CD14-positive monocyte (primary cell): ENCODE measurements at regions not wholly inside any gene's neighbourhood (a gene's known extent, or its start where the extent isn't known, plus 50 kb on each side); places are given as distances from the start of the nearest gene placed in this dataset.

Experiments
- DNase-seq, 3 donors: peaks; one replicate each; pipeline ENCODE4 v3.0.0-alpha.2; 2011 to 2022
- H2AFZ ChIP-seq: 2 replicates; pipeline ENCODE4 v1.6.0; 2012; ENCODE audit warnings: mild to moderate bottlenecking, low read depth, low read length, inconsistent platforms; ENCODE audit not compliant: insufficient read depth, poor library complexity, severe bottlenecking
- H3K27ac ChIP-seq, 2 donors: 1 replicate in 1 of 2; 2 replicates in 1 of 2; pipeline ENCODE4 v1.5.1; 2012 to 2013; ENCODE audit warnings: low read length in 2 of 2, control low read depth in 1 of 2, inconsistent platforms in 1 of 2, low read depth in 1 of 2, mild to moderate bottlenecking in 1 of 2
- H3K27me3 ChIP-seq, 2 donors: one replicate each; pipeline versions ENCODE4 v1.6.0 to v1.6.1; 2011 to 2013; ENCODE audit warnings: low read length in 2 of 2; ENCODE audit not compliant: control insufficient read depth in 2 of 2, insufficient read depth in 2 of 2
- H3K36me3 ChIP-seq, 2 donors: replicated peaks in 1 of 2; 1 replicate in 1 of 2; 2 replicates in 1 of 2; pipeline versions ENCODE4 v1.5.1 to v1.6.1; 2012 to 2013; ENCODE audit warnings: low read length in 2 of 2, control low read depth in 1 of 2, inconsistent platforms in 1 of 2, mild to moderate bottlenecking in 1 of 2; ENCODE audit not compliant: insufficient read depth in 2 of 2, control insufficient read depth in 1 of 2
- H3K4me1 ChIP-seq, 2 donors: 1 replicate in 1 of 2; 2 replicates in 1 of 2; pipeline versions ENCODE4 v1.5.1 to v1.6.1; 2012 to 2013; ENCODE audit warnings: low read length in 2 of 2, control low read depth in 1 of 2, inconsistent platforms in 1 of 2, mild to moderate bottlenecking in 1 of 2, moderate library complexity in 1 of 2; ENCODE audit not compliant: insufficient read depth in 2 of 2, control insufficient read depth in 1 of 2
- H3K4me2 ChIP-seq: replicated peaks from 2 replicates; pipeline ENCODE3; 2012; ENCODE audit warnings: low read length, moderate library complexity, mild to moderate bottlenecking; ENCODE audit not compliant: poor library complexity, severe bottlenecking; ENCODE audit errors: extremely low read depth
- H3K4me3 ChIP-seq, 3 experiments: fragments of 200-600 bp in 1 of 3; sonication (generic) in 1 of 3; replicated peaks in 1 of 3; 1 replicate in 2 of 3; 2 replicates in 1 of 3; pipeline ENCODE4 v1.5.1; 2011 to 2013; ENCODE audit warnings: low read length in 3 of 3, mild to moderate bottlenecking in 3 of 3, control low read depth in 2 of 3, low read depth in 2 of 3, inconsistent platforms in 1 of 3, moderate library complexity in 1 of 3
- H3K79me2 ChIP-seq: 2 replicates; pipeline ENCODE4 v1.6.0; 2012; ENCODE audit warnings: mild to moderate bottlenecking, control low read depth, inconsistent platforms, low read length, moderate library complexity; ENCODE audit not compliant: insufficient read depth
- H3K9ac ChIP-seq: 2 replicates; pipeline ENCODE4 v1.6.0; 2017; ENCODE audit warnings: low read length, mild to moderate bottlenecking; ENCODE audit not compliant: insufficient read depth, poor library complexity, severe bottlenecking
- H3K9me3 ChIP-seq, 2 donors: replicated peaks in 1 of 2; 1 replicate in 1 of 2; 2 replicates in 1 of 2; pipeline versions ENCODE4 v1.5.1 to v1.6.1; 2012 to 2013; ENCODE audit warnings: low read length in 2 of 2, control low read depth in 1 of 2; ENCODE audit not compliant: control insufficient read depth in 1 of 2, insufficient read depth in 1 of 2
- H4K20me1 ChIP-seq: 2 replicates; pipeline ENCODE4 v1.6.0; 2012; ENCODE audit warnings: mild to moderate bottlenecking, low read length, control low read depth, moderate library complexity; ENCODE audit not compliant: insufficient read depth
- H3K27ac Mint-ChIP-seq, 7 donors: one replicate each; pipeline ENCODE4 v1.8.0; 2020; ENCODE audit warnings: mild to moderate bottlenecking in 7 of 7, mixed read lengths in 7 of 7, moderate library complexity in 6 of 7, inconsistent platforms in 2 of 7
- H3K27me3 Mint-ChIP-seq, 3 donors: one replicate each; pipeline ENCODE4 v1.8.0; 2021 to 2022; ENCODE audit warnings: low read depth in 3 of 3, mild to moderate bottlenecking in 3 of 3, mixed read lengths in 3 of 3, moderate library complexity in 3 of 3, inconsistent platforms in 1 of 3
- H3K36me3 Mint-ChIP-seq, 2 donors: one replicate each; pipeline ENCODE4 v1.8.0; 2020; ENCODE audit warnings: mixed read lengths in 2 of 2, inconsistent platforms in 1 of 2, mild to moderate bottlenecking in 1 of 2
- H3K4me1 Mint-ChIP-seq: one replicate; pipeline ENCODE4 v1.8.0; 2020; ENCODE audit warnings: mild to moderate bottlenecking, mixed read lengths
- H3K4me3 Mint-ChIP-seq, 2 donors: one replicate each; pipeline ENCODE4 v1.8.0; 2020; ENCODE audit warnings: mild to moderate bottlenecking in 2 of 2, mixed read lengths in 2 of 2, moderate library complexity in 1 of 2
- H3K9me3 Mint-ChIP-seq, 7 donors: one replicate each; pipeline ENCODE4 v1.8.0; 2020 to 2022; ENCODE audit warnings: mixed read lengths in 7 of 7, mild to moderate bottlenecking in 6 of 7, moderate library complexity in 6 of 7, inconsistent platforms in 2 of 7
- CTCF ChIP-seq: fragments of 200-600 bp; IDR thresholded peaks from one replicate; pipeline ENCODE4 v1.8.0; 2022; ENCODE audit warnings: antibody characterized with exemption, mild to moderate bottlenecking
- WGBS: methylation state at CpG from one replicate; pipeline ENCODE4 v1.1.5; 2013; ENCODE audit warnings: missing lambda C conversion rate; ENCODE audit not compliant: insufficient coverage; 5-methylcytosine and 5-hydroxymethylcytosine counted together
- intact Hi-C, 2 donors: fragments of 100-400 bp; cut with micrococcal nuclease; formaldehyde crosslinking; loops; one replicate each; pipeline versions ENCODE4 v1.15.0 to v1.15.1; 2023

- no peak overlapping the region for H3K27ac ChIP-seq
- H2AFZ ChIP-seq: no peak overlapping the region
- H3K4me2 ChIP-seq: no peak overlapping the region
- H3K9me3 Mint-ChIP-seq: peaks cover 0 to 4% (median 2%) of the 10 kb centered on the region in 7 donors
- H3K4me3 ChIP-seq: no peak overlapping the region
- no peaks in the 10 kb centered on the region for H3K4me1 Mint-ChIP-seq
- intact Hi-C loops: no loop called here
- WGBS: 100% methylated on average over 2 of the region's 3 CpGs
- no peaks in the 10 kb centered on the region for H3K79me2 ChIP-seq
- H3K27me3 Mint-ChIP-seq: peaks cover 0 to 3% (median 3%) of the 10 kb centered on the region in 3 donors
- no peaks in the 10 kb centered on the region for H3K36me3 ChIP-seq
- H3K27me3 ChIP-seq: no peaks in the 10 kb centered on the region
- no peak for TF ChIP-seq CTCF
- no peaks in the 10 kb centered on the region for H3K36me3 Mint-ChIP-seq
- no peaks in the 10 kb centered on the region for H3K9me3 ChIP-seq
- no peaks in the 10 kb centered on the region for H3K4me1 ChIP-seq
- no peak overlapping the region for H3K9ac ChIP-seq
- no peak overlapping the region for H3K27ac Mint-ChIP-seq
- no peak for DNase-seq
- no peaks in the 10 kb centered on the region for H4K20me1 ChIP-seq
- H3K4me3 Mint-ChIP-seq: no peak overlapping the region
Observed at GRCh38 chr3:182644013-182644412, 149.3 kb upstream of the ATP11B start.

- Histone ChIP-seq H3K4me2 (no peak overlapping the region), H3K4me3 (no peak overlapping the region), H2AFZ (no peak overlapping the region), H3K4me1 (no peaks in the 10 kb centered on the region), H3K9me3 (no peaks in the 10 kb centered on the region), H3K27ac (no peak overlapping the region), H3K9ac (no peak overlapping the region), H3K27me3 (no peaks in the 10 kb centered on the region), H3K79me2 (no peaks in the 10 kb centered on the region), H4K20me1 (no peaks in the 10 kb centered on the region), H3K36me3 (no peaks in the 10 kb centered on the region)
- H3K4me3 Mint-ChIP-seq: no peak overlapping the region
- intact Hi-C loops: no loop called here
- peaks cover 0 to 5% (median 3%) of the 10 kb centered on the region in 3 donors for H3K27me3 Mint-ChIP-seq
- WGBS: no CpG with 5 or more reads among the region's 5 CpGs
- H3K4me1 Mint-ChIP-seq: no peaks in the 10 kb centered on the region
- H3K9me3 Mint-ChIP-seq: peaks cover 0 to 3% (median 2%) of the 10 kb centered on the region in 7 donors
- no peak for TF ChIP-seq CTCF
- H3K36me3 Mint-ChIP-seq: no peaks in the 10 kb centered on the region
- DNase-seq: no peak
- H3K27ac Mint-ChIP-seq: no peak overlapping the region
Observed at GRCh38 chr3:182644790-182645433, 148.4 kb upstream of the ATP11B start.
